ENCODE measurements at regions not wholly inside any gene's neighbourhood (a gene's known extent, or its start where the extent isn't known, plus 50 kb on each side); places are given as distances from the start of the nearest gene placed in this dataset.
"Not testable (repeated sequence)": the region's sequence is repeated elsewhere in the genome, so short reads cannot be mapped to it uniquely, and the experiment has no call there.

DNA sequence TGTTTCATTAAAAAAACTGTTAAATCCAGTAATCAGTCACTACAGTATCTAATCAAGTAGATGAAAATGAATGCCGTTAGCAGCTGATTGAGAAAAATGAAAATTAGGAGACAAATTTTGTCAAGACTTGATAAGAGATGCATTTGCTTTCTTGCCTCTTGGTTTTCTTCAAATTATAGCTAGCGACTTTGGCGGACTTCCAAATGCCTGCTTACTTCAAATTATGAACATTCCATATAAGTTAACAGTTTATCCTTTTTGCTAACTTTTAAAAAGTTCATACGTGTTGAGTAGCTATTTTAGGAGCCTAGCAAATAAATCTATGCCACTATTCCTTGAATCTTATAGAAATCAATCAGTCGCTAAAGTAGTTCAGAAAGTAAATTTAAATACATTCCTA, 58.8 kb downstream of the PPP4R3C start:
- intact Hi-C loops (cut with micrococcal nuclease) = no loop called here

DNA sequence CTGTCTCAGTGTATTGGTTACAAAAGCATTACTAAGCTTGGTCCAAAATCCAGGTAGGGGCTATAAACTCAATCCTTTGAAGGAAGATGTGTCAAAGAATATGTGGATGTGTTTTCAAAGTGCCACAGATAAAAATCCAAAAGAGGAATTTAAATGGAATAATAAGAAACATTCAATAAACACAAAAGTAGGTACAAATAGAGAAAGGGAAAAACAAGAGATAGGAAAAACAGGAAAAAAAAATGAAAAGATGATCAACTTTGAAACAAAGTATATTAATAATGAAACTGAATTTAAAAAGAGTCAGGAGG, 64.0 kb downstream of the PPP4R3C start:
- intact Hi-C loops (cut with micrococcal nuclease) = no loop called here

DNA sequence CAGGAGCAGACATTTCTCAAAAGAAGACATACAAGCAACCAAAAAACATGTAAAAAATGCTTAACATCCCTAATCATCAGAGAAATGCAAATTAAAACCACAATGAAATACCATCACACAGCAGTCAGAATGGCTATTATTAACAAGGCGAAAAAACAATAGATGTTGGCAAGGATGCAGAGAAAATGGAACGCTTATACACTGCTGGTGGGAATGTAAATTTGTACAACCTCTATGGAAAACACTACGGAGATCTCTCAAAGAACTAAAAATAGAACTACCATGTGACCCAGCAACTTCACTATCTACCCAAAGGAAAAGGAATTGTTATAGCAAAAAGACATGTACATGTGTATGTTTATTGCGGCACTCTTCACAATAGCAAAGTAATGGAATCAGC, 71.5 kb downstream of the PPP4R3C start:
- intact Hi-C loops (cut with micrococcal nuclease) = no loop called here

DNA sequence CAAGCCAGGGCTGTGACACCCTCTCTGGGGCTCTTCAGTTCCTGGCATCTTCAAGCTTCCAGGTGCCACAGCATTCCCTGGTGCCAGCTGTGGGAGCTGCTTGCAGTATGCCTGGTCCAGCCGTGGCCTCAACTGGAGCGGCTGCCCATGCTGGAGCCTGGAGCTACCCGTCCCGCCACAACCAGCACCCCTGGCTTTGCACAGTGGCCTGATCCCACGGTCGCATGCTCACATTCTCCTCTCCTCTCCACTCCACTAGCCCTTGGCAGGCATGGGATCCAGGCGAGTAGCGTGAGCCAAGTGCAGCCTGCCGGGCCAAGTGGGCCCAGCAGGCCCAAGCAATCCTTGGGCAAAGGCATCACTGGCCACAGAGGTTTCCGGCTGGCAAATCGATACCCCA, 81.7 kb downstream of the PPP4R3C start:
- intact Hi-C loops (cut with micrococcal nuclease) = no loop called here

DNA sequence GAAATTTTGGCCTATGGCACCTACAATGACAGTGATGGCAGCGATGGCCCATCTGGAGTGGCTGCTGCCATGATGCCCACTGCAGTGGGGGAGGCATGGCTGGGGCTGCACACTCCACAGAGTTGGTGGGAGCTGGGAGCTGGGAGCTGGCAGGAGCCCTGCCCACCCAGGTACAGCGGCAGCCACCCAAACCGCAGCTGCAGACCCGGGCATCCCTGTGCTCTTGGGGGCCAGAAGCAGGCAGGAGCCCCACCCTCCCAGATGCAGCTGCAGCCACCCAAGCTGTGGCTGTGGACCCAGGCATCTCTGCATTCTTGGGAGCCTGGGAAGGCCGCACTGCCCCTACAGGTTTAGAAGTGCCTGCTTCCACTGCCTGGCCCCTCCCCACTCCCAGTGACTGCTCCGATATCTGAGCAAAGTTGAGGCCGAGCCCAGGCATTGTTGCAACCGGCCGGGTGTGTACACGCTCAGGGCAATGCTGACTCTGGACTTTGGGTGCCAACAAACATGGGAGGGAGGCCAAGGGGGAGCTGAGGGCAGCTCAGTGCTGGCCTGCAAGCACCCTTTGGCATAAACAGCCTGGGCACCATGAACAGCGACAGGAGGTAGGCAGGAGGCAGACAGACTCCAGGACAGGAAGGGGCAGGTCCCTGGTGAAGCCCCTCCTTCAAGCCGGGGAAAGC, 82.8 kb downstream of the PPP4R3C start:
- intact Hi-C loops (cut with micrococcal nuclease) = no loop called here

DNA sequence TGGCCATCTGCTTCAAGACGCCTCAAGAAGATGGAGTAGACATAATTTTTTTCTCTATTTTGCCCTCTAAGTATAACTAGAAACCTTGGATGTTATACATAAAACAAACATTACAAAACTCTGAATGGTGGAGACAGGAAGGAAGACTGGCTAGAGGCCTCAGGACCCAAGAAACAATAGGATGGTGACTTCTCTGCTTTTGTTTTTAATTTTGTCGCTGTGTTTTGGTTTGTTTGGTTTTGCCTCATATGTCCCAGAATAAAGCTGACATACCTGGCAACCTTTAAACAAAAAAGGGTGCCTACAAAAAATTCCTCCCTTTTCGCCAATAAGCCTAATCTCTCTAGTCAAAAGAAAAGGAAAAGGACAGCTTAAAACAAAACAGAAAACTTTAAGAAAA, 109.1 kb downstream of the PPP4R3C start:
- intact Hi-C loops (cut with micrococcal nuclease) = no loop called here

DNA sequence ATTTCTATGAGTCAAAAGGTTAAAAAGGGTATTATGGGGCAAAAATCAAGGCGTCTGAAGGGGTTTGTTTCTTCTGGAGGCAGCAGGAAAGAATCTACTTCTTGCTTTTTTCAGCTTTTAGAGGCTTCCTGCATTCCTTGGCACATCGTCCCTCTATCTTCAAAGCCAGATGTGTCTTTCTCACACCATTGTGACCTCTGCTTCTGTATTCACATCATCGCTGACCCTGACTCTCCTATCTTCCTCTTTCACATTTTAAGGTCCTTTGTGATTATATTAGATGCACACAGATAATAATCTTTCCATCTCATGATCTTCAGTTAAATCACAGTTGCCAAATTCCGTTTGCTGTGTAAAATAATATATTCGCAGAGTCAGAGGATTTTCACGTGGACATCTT, 112.7 kb downstream of the PPP4R3C start:
- intact Hi-C loops (cut with micrococcal nuclease) = no loop called here

DNA sequence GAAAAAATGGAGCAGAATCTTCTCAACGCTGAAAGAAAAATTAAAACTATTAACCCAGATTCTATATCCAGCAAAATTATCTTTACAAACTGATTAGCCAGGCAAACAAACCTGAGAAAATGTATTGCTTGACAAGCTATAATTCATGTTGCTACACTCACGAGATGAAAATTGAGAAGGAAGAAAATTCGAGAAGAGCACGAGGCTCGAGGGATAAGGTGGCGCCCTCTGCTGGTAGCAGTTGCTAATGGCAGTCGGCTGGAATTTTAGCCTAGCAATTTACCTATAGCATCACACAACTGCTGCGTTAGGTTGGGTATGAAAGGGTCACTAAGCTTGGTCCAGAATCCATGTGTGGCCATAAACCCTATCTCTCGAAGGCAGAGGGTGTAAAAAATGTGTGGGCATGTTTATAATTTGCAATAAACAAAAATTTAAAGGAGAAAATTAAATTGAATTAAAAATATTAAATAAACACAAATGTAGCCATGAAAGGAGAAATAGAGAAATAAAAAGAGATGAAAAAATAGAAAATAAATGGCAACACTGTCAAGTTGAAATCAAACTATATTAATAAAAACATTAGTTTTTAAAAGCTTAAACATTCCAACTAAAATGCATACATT, 126.6 kb downstream of the PPP4R3C start:
- intact Hi-C loops (cut with micrococcal nuclease) = loop anchor here (5.0 kb wide), 2 partner anchors 549 to 684 kb away; no protein-coding TSS in a partner anchor

DNA sequence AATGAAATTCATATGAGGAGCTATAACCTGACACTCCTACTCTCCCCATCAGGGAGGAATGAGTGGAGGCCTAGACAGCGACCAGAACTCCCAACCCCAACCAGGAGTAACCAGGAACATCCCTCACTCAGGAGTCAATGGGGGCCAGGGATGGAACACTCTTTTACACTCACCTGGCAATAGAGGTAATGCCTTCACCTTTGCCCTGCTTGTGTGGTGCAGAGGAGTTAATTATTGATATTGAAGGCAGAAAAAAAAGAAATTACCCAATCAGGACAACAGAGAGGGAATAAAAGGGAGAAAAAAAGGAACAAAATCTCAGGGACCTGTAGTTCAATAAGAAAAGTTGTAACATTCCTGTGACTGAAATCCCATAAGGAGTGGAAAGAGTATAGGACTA, 141.5 kb downstream of the PPP4R3C start:
- intact Hi-C loops (cut with micrococcal nuclease) = no loop called here

DNA sequence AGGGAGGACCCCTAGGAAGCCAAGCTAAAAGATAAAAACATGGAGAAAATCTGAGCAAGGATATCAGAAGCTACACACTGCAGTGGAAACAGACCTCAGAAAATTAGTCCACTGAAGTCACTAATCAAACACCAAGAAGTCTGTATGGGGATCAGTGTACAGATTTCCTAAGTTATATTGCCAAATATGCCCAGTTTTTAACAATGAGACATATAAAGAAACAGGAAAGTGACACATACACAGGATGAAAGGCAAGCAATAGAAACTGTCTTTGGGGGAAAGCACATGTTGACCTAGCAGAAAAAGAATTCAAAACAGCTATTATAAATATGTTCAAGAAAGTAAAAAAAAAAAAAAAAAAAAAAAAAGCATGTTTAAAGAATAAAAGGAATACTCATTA, 153.7 kb downstream of the PPP4R3C start:
- intact Hi-C loops (cut with micrococcal nuclease) = no loop called here

DNA sequence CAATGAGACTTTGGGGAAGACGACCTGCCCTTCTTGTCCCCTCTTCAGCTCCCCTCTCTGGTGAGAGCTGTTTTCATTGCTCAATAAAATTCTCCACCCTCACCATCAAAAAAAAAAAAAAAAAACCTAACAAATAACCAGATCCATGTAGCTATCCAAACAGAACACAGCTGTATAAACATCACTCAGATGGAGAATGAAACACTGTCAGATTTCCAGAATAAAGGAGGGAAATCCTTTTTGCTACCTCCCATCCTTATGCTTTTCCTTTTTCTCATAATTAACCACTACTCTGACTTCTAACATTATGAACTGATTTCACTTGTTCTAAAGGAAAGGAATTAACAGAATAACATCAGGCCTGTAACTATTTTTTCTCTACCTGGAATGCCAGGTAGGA, 155.6 kb downstream of the PPP4R3C start:
- intact Hi-C loops (cut with micrococcal nuclease) = no loop called here

DNA sequence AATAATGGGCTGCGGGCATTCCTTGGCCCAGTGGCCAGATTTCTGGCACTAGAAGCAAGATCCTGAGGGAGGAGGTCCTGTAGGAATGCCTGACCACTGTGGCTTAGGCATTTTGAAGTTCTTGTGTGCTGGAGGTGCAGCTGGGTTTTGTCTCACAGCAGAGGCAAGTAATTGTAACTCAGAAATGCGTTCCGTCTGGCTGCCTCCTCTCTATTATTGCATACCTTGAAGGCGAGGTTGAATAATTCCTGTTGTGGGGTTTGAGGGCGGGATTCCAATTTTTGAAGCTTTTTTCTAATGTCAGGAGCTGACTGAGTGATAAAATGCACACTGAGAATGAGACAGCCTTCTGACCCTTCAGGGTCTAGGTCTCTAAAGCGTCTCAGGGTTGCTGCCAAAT, 170.6 kb downstream of the PPP4R3C start:
- intact Hi-C loops (cut with micrococcal nuclease) = not testable (repeated sequence)

DNA sequence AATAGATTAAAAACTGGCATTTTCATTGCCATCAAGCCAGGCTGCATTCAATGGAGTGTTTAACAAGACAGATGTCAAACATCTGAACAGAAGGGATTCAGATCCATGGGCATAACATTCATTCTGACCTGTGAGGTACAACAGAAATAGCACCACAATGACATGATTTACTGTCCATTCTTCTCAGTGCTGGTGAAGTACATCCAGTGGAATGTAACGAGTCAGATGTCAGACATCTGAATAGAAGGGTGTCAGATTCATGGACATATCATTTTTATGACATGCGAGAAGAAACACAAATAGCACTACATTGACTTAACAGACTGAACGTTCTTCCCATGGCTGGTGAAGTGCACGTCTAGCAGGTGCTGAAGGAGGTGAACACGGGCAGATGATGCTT, 186.4 kb downstream of the PPP4R3C start:
- intact Hi-C loops (cut with micrococcal nuclease) = no loop called here

DNA sequence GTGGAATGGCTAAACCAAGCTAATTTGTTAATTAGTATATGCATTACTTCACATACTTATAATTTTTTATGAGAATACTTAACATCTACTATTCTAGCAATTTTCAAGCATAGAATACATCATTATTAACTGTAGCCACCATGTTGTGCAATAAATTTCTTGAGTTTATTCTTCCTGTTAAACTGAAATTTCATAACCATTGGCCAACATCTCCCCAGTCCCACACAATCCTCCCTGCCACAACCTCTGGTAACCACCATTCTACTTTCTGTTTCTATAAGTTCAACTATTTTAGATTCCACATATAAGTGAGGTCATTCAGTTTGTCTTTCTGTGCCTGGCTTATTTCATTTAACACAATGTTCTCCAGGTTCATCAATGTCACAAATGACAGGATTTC, 208.5 kb downstream of the PPP4R3C start:
- intact Hi-C loops (cut with micrococcal nuclease) = no loop called here

DNA sequence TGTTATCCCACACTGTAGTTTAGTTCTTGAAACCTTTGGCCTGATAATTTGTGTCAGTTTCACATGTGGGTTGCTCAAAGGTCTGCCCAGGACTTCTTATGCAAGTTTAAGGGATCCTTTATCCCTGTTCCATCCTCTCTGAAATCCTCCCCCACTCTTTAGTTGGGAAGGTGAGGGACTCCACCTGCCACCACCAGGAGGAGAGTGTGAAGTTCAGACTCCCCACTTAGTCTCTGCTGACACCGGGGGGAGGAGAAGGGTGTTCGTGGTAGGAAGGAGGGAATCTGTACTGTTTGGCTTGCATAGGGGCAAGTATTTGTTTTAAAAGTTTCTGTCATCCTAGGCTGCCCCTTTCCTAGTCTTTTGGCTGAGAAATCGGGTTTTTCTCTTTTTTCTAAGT, 211.8 kb downstream of the PPP4R3C start:
- intact Hi-C loops (cut with micrococcal nuclease) = no loop called here

DNA sequence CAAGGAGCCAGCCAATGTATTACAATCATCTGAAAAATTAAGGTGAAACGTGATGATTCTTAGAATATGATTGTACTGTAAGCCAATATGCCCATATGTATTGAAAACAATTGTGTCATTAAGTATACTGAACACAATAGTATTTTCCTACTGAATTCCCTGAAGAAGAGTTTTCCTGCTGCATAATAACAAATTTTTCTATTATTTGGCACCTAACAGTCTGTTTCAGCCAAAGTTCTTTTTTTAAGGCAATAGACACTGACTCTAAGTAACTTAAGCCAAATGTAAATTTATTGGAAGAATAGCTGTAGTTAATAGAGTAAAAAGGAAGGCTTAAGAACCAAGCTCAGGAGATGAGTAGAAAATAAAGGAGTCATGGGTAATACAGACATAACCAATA, 220.6 kb downstream of the PPP4R3C start:
- intact Hi-C loops (cut with micrococcal nuclease) = no loop called here

DNA sequence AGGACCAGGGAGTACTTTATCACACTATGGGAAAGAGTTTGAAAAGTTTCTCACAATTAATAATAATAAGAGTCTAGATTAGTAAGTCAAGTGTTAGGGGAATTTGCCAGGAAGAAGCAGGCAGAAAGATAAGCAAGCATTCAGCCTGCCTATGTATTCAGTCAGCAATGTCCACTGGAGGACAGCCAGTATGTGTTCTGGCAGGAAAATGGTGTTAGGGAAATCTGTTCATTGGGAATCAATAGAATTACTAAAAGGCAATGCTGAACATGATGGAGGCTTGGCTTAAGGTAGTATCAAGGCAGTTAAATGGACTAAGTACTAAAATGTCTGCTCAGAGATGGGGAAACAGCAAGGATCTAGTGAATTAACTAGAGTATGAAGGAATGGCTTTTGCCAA, 221.2 kb downstream of the PPP4R3C start:
- intact Hi-C loops (cut with micrococcal nuclease) = no loop called here

DNA sequence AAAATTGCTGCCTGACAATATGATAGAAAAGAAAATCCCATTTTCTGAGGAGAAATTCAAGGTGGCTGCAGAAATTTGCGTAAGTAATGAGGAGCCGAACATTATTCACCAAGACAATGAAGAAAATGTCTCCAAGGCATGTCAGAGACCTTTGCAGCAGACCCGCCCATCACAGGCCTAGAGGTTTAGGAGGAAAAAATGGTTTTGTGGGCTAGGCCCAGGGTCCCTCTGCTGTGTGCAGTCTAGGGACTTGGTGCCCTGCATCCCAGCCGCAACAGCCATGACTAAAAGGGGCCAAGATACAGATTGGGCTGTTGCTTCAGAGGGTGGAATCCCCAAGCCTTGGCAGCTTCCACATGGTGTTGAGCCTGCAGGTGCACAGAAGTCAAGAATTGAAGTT, 223.1 kb downstream of the PPP4R3C start:
- intact Hi-C loops (cut with micrococcal nuclease) = not testable (repeated sequence)

DNA sequence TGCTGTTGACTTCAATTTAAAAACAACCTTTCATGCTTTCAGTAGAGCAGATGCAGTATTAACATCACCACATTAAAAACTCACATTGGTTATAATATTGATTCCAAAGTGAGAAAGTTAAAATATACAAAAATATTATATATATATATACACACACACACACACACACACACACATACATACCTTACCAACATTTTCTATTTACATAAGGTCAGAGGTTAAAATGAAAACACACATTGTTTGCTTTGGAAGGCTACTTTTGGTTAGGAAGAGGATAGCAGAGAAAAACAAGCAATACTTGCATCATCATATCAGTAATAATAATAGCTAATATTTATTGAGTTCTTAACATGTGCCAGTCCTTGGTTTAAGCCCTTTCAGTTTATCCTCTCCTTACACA, 226.5 kb downstream of the PPP4R3C start:
- intact Hi-C loops (cut with micrococcal nuclease) = no loop called here

DNA sequence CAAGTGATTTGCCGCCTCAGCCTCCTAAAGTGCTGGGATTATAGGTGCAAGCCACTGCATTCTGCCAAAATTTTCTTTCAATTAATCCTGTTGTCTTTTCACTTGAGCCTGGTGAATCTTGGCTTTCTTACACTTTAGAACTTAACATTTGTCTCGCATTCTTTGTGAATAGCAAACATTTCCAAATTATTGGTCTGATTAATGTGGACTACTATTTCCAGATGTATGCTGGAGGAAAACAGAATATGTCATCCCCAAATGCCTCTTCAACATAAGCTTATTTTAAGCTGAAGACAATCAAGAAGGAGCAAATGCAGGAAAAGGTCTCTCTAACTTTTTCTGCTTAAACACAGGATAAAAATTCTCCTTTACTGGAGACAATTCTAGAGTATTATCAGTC, 233.4 kb downstream of the PPP4R3C start:
- intact Hi-C loops (cut with micrococcal nuclease) = no loop called here

DNA sequence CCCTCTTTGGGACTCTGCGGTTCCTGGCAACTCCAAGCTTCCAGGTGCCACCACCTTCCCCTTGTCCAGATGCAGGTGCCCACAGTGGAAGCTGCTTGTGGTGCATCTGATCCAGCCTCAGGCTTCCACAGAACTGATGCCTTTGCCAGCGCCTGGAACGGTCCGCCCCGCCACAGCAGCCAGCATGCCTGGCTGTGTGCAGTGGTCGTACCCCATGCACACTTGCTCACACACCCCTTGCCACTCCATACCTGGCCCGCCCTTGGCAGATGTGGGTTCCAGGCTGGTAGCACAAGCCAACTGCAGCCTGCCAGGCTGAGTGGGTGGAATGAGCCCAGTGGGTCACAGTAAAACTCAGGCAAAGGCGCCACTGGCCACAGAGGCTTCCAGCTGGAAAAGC, 240.5 kb downstream of the PPP4R3C start:
- intact Hi-C loops (cut with micrococcal nuclease) = no loop called here

DNA sequence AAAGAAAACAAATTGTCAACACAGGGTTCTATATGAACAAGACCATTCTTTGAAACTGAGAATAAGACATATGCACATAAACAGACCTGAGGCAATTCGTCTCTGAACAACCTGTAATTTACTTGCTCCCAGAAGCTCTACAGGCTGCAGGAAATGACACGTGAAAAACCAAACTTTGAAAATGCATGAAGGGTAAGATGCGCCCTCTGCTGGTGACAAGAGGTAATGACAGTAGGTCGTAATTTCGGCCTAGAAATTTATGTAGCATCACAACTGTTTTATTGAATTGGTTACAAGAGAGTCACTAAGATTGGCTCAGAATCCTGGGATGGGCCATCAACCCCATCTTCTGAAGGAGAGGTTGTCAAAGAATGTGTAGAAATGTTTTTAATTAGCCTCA, 276.5 kb downstream of the PPP4R3C start:
- intact Hi-C loops (cut with micrococcal nuclease) = loop anchor here (1.0 kb wide), 1 partner anchor 403 kb away; no protein-coding TSS in a partner anchor

DNA sequence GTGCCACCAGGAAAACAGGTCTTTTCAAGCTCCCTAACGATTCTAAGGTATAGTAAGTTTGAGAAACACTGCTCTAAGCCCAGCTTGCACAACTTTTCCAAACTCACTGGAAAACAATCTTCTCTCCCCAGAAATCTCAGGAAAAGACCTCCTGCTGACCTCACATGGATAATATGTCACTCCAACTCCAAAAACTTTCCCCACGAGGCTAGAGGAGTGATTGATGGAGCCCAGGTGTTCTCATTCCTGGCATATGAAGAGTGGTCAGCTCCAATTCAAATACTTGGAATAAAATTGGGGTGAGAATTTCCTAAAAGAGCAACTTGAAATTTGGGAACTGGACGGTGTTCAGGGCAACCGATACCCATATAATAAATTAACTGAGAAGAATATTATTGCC, 299.9 kb downstream of the PPP4R3C start:
- intact Hi-C loops (cut with micrococcal nuclease) = no loop called here

DNA sequence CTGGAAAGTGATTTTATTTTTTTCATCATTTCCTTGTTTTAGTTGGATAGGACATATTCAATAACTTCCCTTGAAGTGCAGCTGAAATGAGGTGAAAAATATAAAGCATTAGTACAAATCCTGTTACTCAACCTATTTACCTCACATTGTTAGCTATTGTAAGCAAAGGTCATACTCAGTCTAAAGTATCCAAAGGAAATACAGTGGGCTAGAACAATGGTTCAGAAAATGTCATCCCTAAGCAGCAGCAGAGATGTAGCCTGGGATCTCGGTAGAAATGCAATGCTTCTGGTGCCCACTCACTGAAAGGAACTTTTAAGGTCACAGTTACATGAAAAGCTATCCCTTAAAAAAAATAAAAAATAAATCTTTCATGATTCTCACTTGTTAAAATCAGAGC, 300.6 kb downstream of the PPP4R3C start:
- intact Hi-C loops (cut with micrococcal nuclease) = no loop called here

Measured in T-helper 1 cell treated with Interleukin-12 subunit alpha and Interleukin-12 subunit beta and Interleukin-4 antibody, amounts not matched to agents 30 ng/mL and 1 ng/mL, for 36 hours (primary cell).